ENCODE measurements at regions not wholly inside any gene's neighbourhood (a gene's known extent, or its start where the extent isn't known, plus 50 kb on each side); places are given as distances from the start of the nearest gene placed in this dataset.

GRCh38 chr9:78130004-78130403, 98.4 kb upstream of the GNAQ start:
- TF ChIP-seq CREB1 (IDR thresholded peaks at IDR 0.05; ENCODE audit: low read depth) (no peak), ZNF274 (IDR thresholded peaks at IDR 0.05; ENCODE audit: insufficient read depth, insufficient read length) (no peak), EP300 (IDR thresholded peaks at IDR 0.05; ENCODE audit: borderline replicate concordance in 1 of 2, control insufficient read depth in 1 of 2, low read depth in 2 of 2, low read length in 2 of 2) (no peak), SIN3A (IDR thresholded peaks at IDR 0.05; ENCODE audit: low read depth, low read length) (no peak), SMC3 (IDR thresholded peaks at IDR 0.05; ENCODE audit: borderline replicate concordance, low read length) (no peak), ZZZ3 (IDR thresholded peaks at IDR 0.05; ENCODE audit: control insufficient read depth, insufficient read length, low read depth) (no peak), CHD2 (IDR thresholded peaks at IDR 0.05; ENCODE audit: borderline replicate concordance, low read depth, low read length) (no peak), RAD21 (IDR thresholded peaks at IDR 0.05; ENCODE audit: insufficient read depth, low read depth, low read length) (no peak)
- TF ChIP-seq, protein P1, sequence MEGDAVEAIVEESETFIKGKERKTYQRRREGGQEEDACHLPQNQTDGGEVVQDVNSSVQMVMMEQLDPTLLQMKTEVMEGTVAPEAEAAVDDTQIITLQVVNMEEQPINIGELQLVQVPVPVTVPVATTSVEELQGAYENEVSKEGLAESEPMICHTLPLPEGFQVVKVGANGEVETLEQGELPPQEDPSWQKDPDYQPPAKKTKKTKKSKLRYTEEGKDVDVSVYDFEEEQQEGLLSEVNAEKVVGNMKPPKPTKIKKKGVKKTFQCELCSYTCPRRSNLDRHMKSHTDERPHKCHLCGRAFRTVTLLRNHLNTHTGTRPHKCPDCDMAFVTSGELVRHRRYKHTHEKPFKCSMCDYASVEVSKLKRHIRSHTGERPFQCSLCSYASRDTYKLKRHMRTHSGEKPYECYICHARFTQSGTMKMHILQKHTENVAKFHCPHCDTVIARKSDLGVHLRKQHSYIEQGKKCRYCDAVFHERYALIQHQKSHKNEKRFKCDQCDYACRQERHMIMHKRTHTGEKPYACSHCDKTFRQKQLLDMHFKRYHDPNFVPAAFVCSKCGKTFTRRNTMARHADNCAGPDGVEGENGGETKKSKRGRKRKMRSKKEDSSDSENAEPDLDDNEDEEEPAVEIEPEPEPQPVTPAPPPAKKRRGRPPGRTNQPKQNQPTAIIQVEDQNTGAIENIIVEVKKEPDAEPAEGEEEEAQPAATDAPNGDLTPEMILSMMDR (IDR thresholded peaks at IDR 0.05 in 2 of 3, conservative IDR thresholded peaks at IDR 0.05 in 1 of 3; ENCODE audit: control insufficient read depth in 2 of 3, extremely low read depth in 1 of 3, insufficient read depth in 1 of 3, low read depth in 3 of 3, low read length in 3 of 3) = no peak
- TF ChIP-seq, protein P2, sequence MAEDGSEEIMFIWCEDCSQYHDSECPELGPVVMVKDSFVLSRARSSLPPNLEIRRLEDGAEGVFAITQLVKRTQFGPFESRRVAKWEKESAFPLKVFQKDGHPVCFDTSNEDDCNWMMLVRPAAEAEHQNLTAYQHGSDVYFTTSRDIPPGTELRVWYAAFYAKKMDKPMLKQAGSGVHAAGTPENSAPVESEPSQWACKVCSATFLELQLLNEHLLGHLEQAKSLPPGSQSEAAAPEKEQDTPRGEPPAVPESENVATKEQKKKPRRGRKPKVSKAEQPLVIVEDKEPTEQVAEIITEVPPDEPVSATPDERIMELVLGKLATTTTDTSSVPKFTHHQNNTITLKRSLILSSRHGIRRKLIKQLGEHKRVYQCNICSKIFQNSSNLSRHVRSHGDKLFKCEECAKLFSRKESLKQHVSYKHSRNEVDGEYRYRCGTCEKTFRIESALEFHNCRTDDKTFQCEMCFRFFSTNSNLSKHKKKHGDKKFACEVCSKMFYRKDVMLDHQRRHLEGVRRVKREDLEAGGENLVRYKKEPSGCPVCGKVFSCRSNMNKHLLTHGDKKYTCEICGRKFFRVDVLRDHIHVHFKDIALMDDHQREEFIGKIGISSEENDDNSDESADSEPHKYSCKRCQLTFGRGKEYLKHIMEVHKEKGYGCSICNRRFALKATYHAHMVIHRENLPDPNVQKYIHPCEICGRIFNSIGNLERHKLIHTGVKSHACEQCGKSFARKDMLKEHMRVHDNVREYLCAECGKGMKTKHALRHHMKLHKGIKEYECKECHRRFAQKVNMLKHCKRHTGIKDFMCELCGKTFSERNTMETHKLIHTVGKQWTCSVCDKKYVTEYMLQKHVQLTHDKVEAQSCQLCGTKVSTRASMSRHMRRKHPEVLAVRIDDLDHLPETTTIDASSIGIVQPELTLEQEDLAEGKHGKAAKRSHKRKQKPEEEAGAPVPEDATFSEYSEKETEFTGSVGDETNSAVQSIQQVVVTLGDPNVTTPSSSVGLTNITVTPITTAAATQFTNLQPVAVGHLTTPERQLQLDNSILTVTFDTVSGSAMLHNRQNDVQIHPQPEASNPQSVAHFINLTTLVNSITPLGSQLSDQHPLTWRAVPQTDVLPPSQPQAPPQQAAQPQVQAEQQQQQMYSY (CRISPR knock-in tag; IDR thresholded peaks at IDR 0.05) = no peak
